Loucy (cell line): ENCODE measurements at regions not wholly inside any gene's neighbourhood (a gene's known extent, or its start where the extent isn't known, plus 50 kb on each side); places are given as distances from the start of the nearest gene placed in this dataset.

ENCODE experiments used
- EZH2phosphoT487 ChIP-seq: fragments of 200-600 bp; IDR thresholded peaks from 2 replicates; pipeline ENCODE4 v1.6.1; 2018; ENCODE audit warnings: antibody characterized with exemption, mild to moderate bottlenecking, moderate library complexity, borderline replicate concordance
- TF ChIP-seq, protein P1 (sequence below): fragments of 200-600 bp; sonication (generic); conservative IDR thresholded peaks from 2 replicates; pipeline ENCODE4 v1.5.1; 2014; ENCODE audit warnings: mild to moderate bottlenecking, antibody characterized with exemption, low read length

DNA sequence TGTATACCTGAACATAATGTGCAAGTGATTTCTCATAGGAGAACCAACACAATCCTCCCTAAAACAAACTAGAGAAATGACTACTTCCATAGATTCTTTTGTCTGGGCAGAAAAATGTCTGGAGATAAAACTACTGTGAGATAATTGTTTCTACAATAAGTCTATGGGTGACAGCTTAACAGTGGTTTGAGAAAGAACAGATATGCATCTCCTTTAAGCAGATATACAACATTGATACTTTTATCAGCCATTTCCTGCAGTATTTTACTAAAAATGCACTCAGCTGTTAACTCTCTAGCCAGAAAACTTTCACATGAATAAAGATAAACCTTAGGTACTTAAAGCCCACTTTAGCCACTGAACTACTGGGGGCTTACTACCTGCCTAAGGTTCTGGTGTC, 1132.4 kb downstream of the EFNB2 start:
- TF ChIP-seq, protein P1, sequence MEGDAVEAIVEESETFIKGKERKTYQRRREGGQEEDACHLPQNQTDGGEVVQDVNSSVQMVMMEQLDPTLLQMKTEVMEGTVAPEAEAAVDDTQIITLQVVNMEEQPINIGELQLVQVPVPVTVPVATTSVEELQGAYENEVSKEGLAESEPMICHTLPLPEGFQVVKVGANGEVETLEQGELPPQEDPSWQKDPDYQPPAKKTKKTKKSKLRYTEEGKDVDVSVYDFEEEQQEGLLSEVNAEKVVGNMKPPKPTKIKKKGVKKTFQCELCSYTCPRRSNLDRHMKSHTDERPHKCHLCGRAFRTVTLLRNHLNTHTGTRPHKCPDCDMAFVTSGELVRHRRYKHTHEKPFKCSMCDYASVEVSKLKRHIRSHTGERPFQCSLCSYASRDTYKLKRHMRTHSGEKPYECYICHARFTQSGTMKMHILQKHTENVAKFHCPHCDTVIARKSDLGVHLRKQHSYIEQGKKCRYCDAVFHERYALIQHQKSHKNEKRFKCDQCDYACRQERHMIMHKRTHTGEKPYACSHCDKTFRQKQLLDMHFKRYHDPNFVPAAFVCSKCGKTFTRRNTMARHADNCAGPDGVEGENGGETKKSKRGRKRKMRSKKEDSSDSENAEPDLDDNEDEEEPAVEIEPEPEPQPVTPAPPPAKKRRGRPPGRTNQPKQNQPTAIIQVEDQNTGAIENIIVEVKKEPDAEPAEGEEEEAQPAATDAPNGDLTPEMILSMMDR: no peak
- TF ChIP-seq EZH2phosphoT487: no peak
